K562 (cell line): ENCODE measurements at regions not wholly inside any gene's neighbourhood (a gene's known extent, or its start where the extent isn't known, plus 50 kb on each side); places are given as distances from the start of the nearest gene placed in this dataset.
A peak's percentile ranks its signal among the peaks of the same experiment; 100 is the strongest.

Experiments used
- ATAC-seq: fragments of 200-7000 bp; cut with Tn5 transposase; 3 replicates; pipeline ENCODE4 v1.9.1; 2020; ENCODE audit warnings: moderate library complexity
- BruUV-seq: library from RNA; stranded (reverse); fragments of 400-500 nt; replicated peaks from 2 replicates; lab custom pipeline; 2021; lab: Mats Ljungman, UMichigan
- CTCF ChIA-PET: fragments of 300-600 bp; formaldehyde crosslinking; extraction: SDS; loops from one replicate; lab custom pipeline; 2021; ENCODE audit warnings: low intra/inter-chr PET ratio; lab: Yijun Ruan, JAX
- POLR2A ChIA-PET: fragments of 300-600, 350-650 bp; sonication (Branson Sonifier 250); formaldehyde crosslinking; extraction: SDS; loops from one replicate; lab custom pipeline; 2021; ENCODE audit warnings: antibody characterized with exemption, inconsistent platforms; lab: Yijun Ruan, JAX
- DNase-seq, 4 experiments: peaks; one replicate each; pipeline versions ENCODE4 v3.0.0 to v3.0.0-alpha.2; 2011 to 2018; ENCODE audit warnings: low spot score in 3 of 4, mixed read lengths in 3 of 4; ENCODE audit errors: extremely low read depth in 1 of 4
- FAIRE-seq: peaks from 2 replicates; lab custom pipeline; 2011; peaks lifted over from hg19 to GRCh38; lab: Jason Lieb, UNC
- H2AFZ ChIP-seq: 2 replicates; pipeline ENCODE4 v1.6.0; 2011; ENCODE audit warnings: low read depth, low read length, control low read depth, inconsistent platforms
- H3K27ac ChIP-seq: fragments of 200-600 bp; 3 replicates; pipeline ENCODE4 v1.8.0; 2011; ENCODE audit warnings: low read depth, mild to moderate bottlenecking, control low read depth, inconsistent platforms, low read length, moderate library complexity, mixed read lengths; ENCODE audit errors: extremely low read depth
- H3K27me3 ChIP-seq, 2 experiments: fragments of 300-600 bp in 1 of 2; 2 replicates in 1 of 2; 3 replicates in 1 of 2; pipeline versions ENCODE4 v1.6.0 to v1.8.0; 2011; ENCODE audit warnings: inconsistent platforms in 2 of 2, low read length in 2 of 2, mild to moderate bottlenecking in 1 of 2, mixed read lengths in 1 of 2, moderate library complexity in 1 of 2; ENCODE audit not compliant: control insufficient read depth in 2 of 2, insufficient read depth in 2 of 2
- H3K36me3 ChIP-seq: fragments of 300-600 bp; 3 replicates; pipeline ENCODE4 v1.8.0; 2011; ENCODE audit warnings: mild to moderate bottlenecking, low read length, inconsistent platforms; ENCODE audit not compliant: control insufficient read depth, insufficient read depth
- H3K4me1 ChIP-seq, 2 experiments: fragments of 200-600 bp in 1 of 2; replicated peaks in 1 of 2; 2 replicates in 1 of 2; 3 replicates in 1 of 2; pipeline versions ENCODE4 v1.5.1 to v1.8.0; 2011; ENCODE audit warnings: inconsistent platforms in 2 of 2, low read length in 2 of 2, mild to moderate bottlenecking in 1 of 2, mixed read lengths in 1 of 2, moderate library complexity in 1 of 2; ENCODE audit not compliant: control insufficient read depth in 2 of 2, insufficient read depth in 2 of 2
- H3K4me2 ChIP-seq: 2 replicates; pipeline ENCODE4 v1.6.1; 2011; ENCODE audit warnings: low read length, control low read depth, inconsistent platforms, mixed read lengths; ENCODE audit not compliant: insufficient read depth
- H3K4me3 ChIP-seq: fragments of 200-600 bp; sonication (generic), shearing (Covaris generic); 2 replicates; pipeline ENCODE4 v1.5.1; 2016; ENCODE audit warnings: control low read depth, inconsistent platforms
- H3K79me2 ChIP-seq: fragments of 200-600 bp; 3 replicates; pipeline ENCODE4 v1.8.0; 2011; ENCODE audit warnings: low read length, inconsistent platforms; ENCODE audit not compliant: control insufficient read depth, insufficient read depth
- H3K9ac ChIP-seq, 2 experiments: 2 replicates each; pipeline versions ENCODE4 v1.6.0 to v1.6.1; 2011; ENCODE audit warnings: low read depth in 2 of 2, low read length in 2 of 2, control low read depth in 1 of 2, inconsistent platforms in 1 of 2, mild to moderate bottlenecking in 1 of 2, mixed read lengths in 1 of 2; ENCODE audit not compliant: insufficient read depth in 1 of 2
- H3K9me1 ChIP-seq: one replicate; pipeline ENCODE4 v1.6.0; 2011; ENCODE audit warnings: inconsistent platforms, mild to moderate bottlenecking, low read length, moderate library complexity; ENCODE audit not compliant: control insufficient read depth, insufficient read depth
- H3K9me3 ChIP-seq: replicated peaks from 2 replicates; pipeline ENCODE4 v1.5.1; 2011; ENCODE audit warnings: low read depth, low read length, inconsistent platforms; ENCODE audit not compliant: control insufficient read depth, insufficient read depth
- H4K20me1 ChIP-seq: replicated peaks from 2 replicates; pipeline ENCODE4 v1.6.1; 2011; ENCODE audit warnings: low read length, inconsistent platforms, mixed read lengths; ENCODE audit not compliant: control insufficient read depth, insufficient read depth
- BCOR ChIP-seq: fragments of 450-650 bp; IDR thresholded peaks from 2 replicates; pipeline ENCODE4 v1.6.1; 2016
- CBFA2T3 ChIP-seq: fragments of 450-650 bp; IDR thresholded peaks from 2 replicates; pipeline ENCODE4 v1.6.1; 2017
- GATAD2A ChIP-seq: fragments of 450-650 bp; IDR thresholded peaks from 2 replicates; pipeline ENCODE4 v1.6.1; 2017
- MCM7 ChIP-seq, 2 experiments: fragments of 450-650 bp; IDR thresholded peaks; 2 replicates each; pipeline ENCODE4 v1.6.1; 2016 to 2018
- RBM25 ChIP-seq: fragments of 200-400 bp; formaldehyde crosslinking; IDR thresholded peaks from 2 replicates; pipeline ENCODE4 v1.6.1; 2018; ENCODE audit warnings: low read length, low read depth, moderate library complexity; ENCODE audit not compliant: severe bottlenecking
- STAT5A ChIP-seq: IDR thresholded peaks from 2 replicates; pipeline ENCODE4 v1.6.1; 2012; ENCODE audit warnings: low read length, inconsistent platforms, borderline replicate concordance
- ZNF583 ChIP-seq: fragments of 250-450 bp; sonication (Bioruptor Pico); IDR thresholded peaks from 2 replicates; pipeline ENCODE4 v1.4.0; 2020
- WGBS: fragments of 100-300 bp; shearing (Covaris generic); methylation state at CpG from one replicate; pipeline ENCODE4 v1.1.6; 2016; ENCODE audit warnings: low coverage, mixed read lengths; ENCODE audit not compliant: insufficient coverage; ENCODE audit errors: missing lambda C conversion rate; 5-methylcytosine and 5-hydroxymethylcytosine counted together
- in situ Hi-C: fragments of 300-500 bp; cut with MboI; formaldehyde crosslinking; loops from 4 replicates; pipeline ENCODE4 v1.15.0; 2018; ENCODE audit warnings: inconsistent platforms, mixed read lengths
- intact Hi-C: fragments of 100-400 bp; cut with micrococcal nuclease; formaldehyde crosslinking; loops from 2 replicates; pipeline ENCODE4 v1.14.2; 2022
- TF ChIP-seq, protein P1 (sequence below): sonication (generic); formaldehyde crosslinking; IDR thresholded peaks from 2 replicates; pipeline ENCODE4 v1.8.0; 2022; ENCODE audit warnings: missing genetic modification reagents, mild to moderate bottlenecking, borderline replicate concordance
- TF ChIP-seq, protein P2 (sequence below): sonication (generic); formaldehyde crosslinking; IDR thresholded peaks from 2 replicates; pipeline ENCODE4 v1.8.0; 2022; ENCODE audit warnings: mild to moderate bottlenecking, missing genetic modification reagents, borderline replicate concordance

DNA sequence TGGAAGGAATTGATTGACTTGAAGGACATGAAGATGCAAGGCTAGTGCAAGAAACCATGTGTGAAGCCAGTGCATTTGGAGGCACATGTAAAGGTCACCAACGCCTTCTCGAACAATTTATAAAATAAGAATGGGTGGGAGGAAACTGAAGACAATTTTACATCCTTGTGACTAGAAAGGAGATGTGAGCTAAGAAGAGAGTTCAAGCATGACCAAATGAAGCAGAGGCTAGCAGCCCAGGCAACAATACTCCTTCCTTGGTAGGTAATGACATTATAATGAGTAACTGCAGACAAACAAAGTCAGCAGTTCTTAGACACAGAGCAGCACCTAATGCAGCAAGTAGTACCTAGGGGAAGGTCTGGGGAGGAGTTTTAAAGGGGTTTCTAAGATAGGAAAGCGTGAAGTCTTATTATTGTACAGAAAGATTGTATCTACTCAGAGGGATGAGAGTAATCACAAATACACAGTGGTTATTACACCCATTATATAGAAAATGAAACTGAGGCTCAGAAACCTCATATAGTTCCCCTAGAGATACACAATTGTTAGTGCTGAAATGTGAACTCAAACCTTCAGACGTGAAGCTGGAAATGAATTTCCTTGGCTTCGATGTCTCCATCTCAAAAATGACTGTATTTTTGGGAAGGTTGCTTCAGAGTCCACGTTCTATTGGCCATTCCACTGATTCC lies 56.1 kb downstream of the ATXN3L start:
- Histone ChIP-seq H4K20me1 (no peaks in the 10 kb centered on the region), H3K4me1 (no peaks in the 10 kb centered on the region; a peak in 1 of 5 replicates), H3K4me3 (no peak overlapping the region), H3K9me3 (no peaks in the 10 kb centered on the region)
- 59% methylated on average over 6 of the region's 6 CpGs for whole genome bisulfite sequencing
- POLR2A ChIA-PET = interaction anchor here (1.4 to 2.5 kb wide), 2 partner anchors 9 to 10 kb away, joined by 4 to 6 read pairs; no protein-coding TSS in a partner anchor
- in situ Hi-C loops = no loop called here
- TF ChIP-seq BCOR = peak; percentile 50; the same call in 1 of the 2 replicates
- TF ChIP-seq, protein P1, sequence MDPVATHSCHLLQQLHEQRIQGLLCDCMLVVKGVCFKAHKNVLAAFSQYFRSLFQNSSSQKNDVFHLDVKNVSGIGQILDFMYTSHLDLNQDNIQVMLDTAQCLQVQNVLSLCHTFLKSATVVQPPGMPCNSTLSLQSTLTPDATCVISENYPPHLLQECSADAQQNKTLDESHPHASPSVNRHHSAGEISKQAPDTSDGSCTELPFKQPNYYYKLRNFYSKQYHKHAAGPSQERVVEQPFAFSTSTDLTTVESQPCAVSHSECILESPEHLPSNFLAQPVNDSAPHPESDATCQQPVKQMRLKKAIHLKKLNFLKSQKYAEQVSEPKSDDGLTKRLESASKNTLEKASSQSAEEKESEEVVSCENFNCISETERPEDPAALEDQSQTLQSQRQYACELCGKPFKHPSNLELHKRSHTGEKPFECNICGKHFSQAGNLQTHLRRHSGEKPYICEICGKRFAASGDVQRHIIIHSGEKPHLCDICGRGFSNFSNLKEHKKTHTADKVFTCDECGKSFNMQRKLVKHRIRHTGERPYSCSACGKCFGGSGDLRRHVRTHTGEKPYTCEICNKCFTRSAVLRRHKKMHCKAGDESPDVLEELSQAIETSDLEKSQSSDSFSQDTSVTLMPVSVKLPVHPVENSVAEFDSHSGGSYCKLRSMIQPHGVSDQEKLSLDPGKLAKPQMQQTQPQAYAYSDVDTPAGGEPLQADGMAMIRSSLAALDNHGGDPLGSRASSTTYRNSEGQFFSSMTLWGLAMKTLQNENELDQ = no peak
- TF ChIP-seq MCM7 (IDR thresholded peaks at IDR 0.05) = no peak
- TF ChIP-seq STAT5A = no peak
- no peak for TF ChIP-seq CBFA2T3
- TF ChIP-seq, protein P2, sequence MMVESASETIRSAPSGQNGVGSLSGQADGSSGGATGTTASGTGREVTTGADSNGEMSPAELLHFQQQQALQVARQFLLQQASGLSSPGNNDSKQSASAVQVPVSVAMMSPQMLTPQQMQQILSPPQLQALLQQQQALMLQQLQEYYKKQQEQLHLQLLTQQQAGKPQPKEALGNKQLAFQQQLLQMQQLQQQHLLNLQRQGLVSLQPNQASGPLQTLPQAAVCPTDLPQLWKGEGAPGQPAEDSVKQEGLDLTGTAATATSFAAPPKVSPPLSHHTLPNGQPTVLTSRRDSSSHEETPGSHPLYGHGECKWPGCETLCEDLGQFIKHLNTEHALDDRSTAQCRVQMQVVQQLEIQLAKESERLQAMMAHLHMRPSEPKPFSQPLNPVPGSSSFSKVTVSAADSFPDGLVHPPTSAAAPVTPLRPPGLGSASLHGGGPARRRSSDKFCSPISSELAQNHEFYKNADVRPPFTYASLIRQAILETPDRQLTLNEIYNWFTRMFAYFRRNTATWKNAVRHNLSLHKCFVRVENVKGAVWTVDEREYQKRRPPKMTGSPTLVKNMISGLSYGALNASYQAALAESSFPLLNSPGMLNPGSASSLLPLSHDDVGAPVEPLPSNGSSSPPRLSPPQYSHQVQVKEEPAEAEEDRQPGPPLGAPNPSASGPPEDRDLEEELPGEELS (CRISPR knock-in tag) = no peak
- no peak for TF ChIP-seq ZNF583 (CRISPR knock-in tag)
- TF ChIP-seq GATAD2A = no peak
- TF ChIP-seq RBM25 = peak; percentile 84
- TF ChIP-seq, all 486 proteins: peak for 2
- no peak for FAIRE-seq
- DNase-seq = no peak
- intact Hi-C loops = no loop called here
- no TSS peak for BruUV-seq
- H3K27ac ChIP-seq = no peak overlapping the region
- H3K9me1 ChIP-seq = no peaks in the 10 kb centered on the region
- H3K4me2 ChIP-seq = no peak overlapping the region
- CTCF ChIA-PET = no interaction called here
- H3K27me3 ChIP-seq = no peaks in the 10 kb centered on the region
- no peaks in the 10 kb centered on the region for H3K36me3 ChIP-seq
- no peaks in the 10 kb centered on the region for H3K79me2 ChIP-seq
- no peak for ATAC-seq
- no peak overlapping the region for H2AFZ ChIP-seq
- H3K9ac ChIP-seq = no peak overlapping the region
